NT2/D1 (cell line): ENCODE measurements at regions not wholly inside any gene's neighbourhood (a gene's known extent, or its start where the extent isn't known, plus 50 kb on each side); places are given as distances from the start of the nearest gene placed in this dataset.

Experiments used
- YY1 ChIP-seq: IDR thresholded peaks from 2 replicates; pipeline ENCODE4 v1.6.1; 2011; ENCODE audit not compliant: insufficient read length, insufficient read depth
- ZNF274 ChIP-seq: IDR thresholded peaks from 2 replicates; pipeline ENCODE4 v1.6.1; 2011; ENCODE audit warnings: mild to moderate bottlenecking, low read depth, low read length

DNA sequence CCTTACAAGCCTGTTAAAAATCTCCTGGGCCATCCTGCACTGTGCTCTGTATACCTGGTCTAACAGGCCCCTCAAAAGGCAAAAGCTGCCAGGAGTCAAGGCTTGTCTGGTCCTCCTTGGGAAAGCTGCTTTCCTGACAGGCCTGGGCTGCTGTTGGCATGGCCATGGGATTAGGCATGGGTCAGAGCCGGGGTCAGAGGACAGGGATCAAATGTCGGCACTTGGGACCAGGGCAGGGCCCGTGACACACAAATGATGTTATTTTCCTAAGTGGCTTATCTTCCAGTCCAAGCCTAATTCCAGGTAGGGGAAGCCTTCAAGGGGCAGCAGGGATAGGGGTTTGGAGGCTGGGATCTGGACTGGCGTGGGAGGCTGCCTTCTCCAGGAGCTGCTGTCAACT lies 191.5 kb upstream of the GPR26 start:
- TF ChIP-seq YY1 (no peak), ZNF274 (no peak)
